Endothelial cell of umbilical vein (primary cell): ENCODE measurements at regions not wholly inside any gene's neighbourhood (a gene's known extent, or its start where the extent isn't known, plus 50 kb on each side); places are given as distances from the start of the nearest gene placed in this dataset.

Source experiments
- BruUV-seq: library from RNA; stranded (reverse); fragments of 400-500 nt; replicated peaks from 2 replicates; lab custom pipeline; 2021; lab: Mats Ljungman, UMichigan
- CTCF ChIA-PET: fragments of 300-600, 350-600 bp; sonication (Branson Sonifier 250); formaldehyde crosslinking; loops from one replicate; lab custom pipeline; 2021; ENCODE audit warnings: antibody characterized with exemption, inconsistent platforms; lab: Charles Lee
- POLR2A ChIA-PET: fragments of 300-600, 350-600 bp; sonication (Branson Sonifier 250); formaldehyde crosslinking; loops from one replicate; lab custom pipeline; 2021; ENCODE audit warnings: antibody characterized with exemption, inconsistent platforms; lab: Charles Lee
- DNase-seq: peaks from one replicate; pipeline ENCODE4 v3.0.0-alpha.2; 2011; ENCODE audit warnings: low read depth, low spot score
- FAIRE-seq: peaks from 2 replicates; lab custom pipeline; 2011; peaks lifted over from hg19 to GRCh38; lab: Jason Lieb, UNC
- H2AFZ ChIP-seq: 2 replicates; pipeline ENCODE4 v1.6.0; 2012; ENCODE audit warnings: low read depth, low read length, control low read depth, inconsistent platforms
- H3K27ac ChIP-seq: 2 replicates; pipeline ENCODE4 v1.5.1; 2011; ENCODE audit warnings: low read depth, mild to moderate bottlenecking, control low read depth, low read length, moderate library complexity; ENCODE audit not compliant: insufficient read depth
- H3K27me3 ChIP-seq, 2 experiments: 2 replicates each; pipeline versions ENCODE4 v1.6.0 to v1.6.1; 2011; ENCODE audit warnings: low read length in 2 of 2, mixed read lengths in 1 of 2; ENCODE audit not compliant: control insufficient read depth in 2 of 2, insufficient read depth in 2 of 2
- H3K36me3 ChIP-seq, 2 experiments: 2 replicates in 1 of 2; 3 replicates in 1 of 2; pipeline ENCODE4 v1.5.1; 2011; ENCODE audit warnings: low read length in 2 of 2, mild to moderate bottlenecking in 1 of 2, moderate library complexity in 1 of 2; ENCODE audit not compliant: control insufficient read depth in 2 of 2, insufficient read depth in 2 of 2; ENCODE audit errors: extremely low read depth in 1 of 2
- H3K4me1 ChIP-seq: 3 replicates; pipeline ENCODE4 v1.5.1; 2011; ENCODE audit warnings: mild to moderate bottlenecking, low read length; ENCODE audit not compliant: control insufficient read depth, insufficient read depth; ENCODE audit errors: extremely low read depth
- H3K4me2 ChIP-seq: 2 replicates; pipeline ENCODE4 v1.6.1; 2011; ENCODE audit warnings: low read length, control low read depth, mixed read lengths; ENCODE audit not compliant: insufficient read depth
- H3K4me3 ChIP-seq, 3 experiments: fragments of 200-600 bp in 1 of 3; sonication (generic), shearing (Covaris generic) in 1 of 3; replicated peaks in 1 of 3; 2 replicates each; pipeline ENCODE4 v1.5.1; 2011 to 2016; ENCODE audit warnings: control low read depth in 3 of 3, low read length in 3 of 3, mild to moderate bottlenecking in 2 of 3, inconsistent platforms in 1 of 3, low read depth in 1 of 3, moderate library complexity in 1 of 3; ENCODE audit not compliant: insufficient read depth in 1 of 3
- H3K79me2 ChIP-seq: 2 replicates; pipeline ENCODE4 v1.6.0; 2012; ENCODE audit warnings: low read length, inconsistent platforms; ENCODE audit not compliant: control insufficient read depth, insufficient read depth
- H3K9ac ChIP-seq: replicated peaks from 2 replicates; pipeline ENCODE3; 2011; ENCODE audit warnings: low read length, control low read depth; ENCODE audit not compliant: insufficient read depth; ENCODE audit errors: extremely low read depth
- H3K9me1 ChIP-seq: replicated peaks from 3 replicates; pipeline ENCODE4 v1.6.0; 2011; ENCODE audit warnings: mild to moderate bottlenecking, low read length; ENCODE audit not compliant: control insufficient read depth, insufficient read depth; ENCODE audit errors: extremely low read depth
- H3K9me3 ChIP-seq: replicated peaks from 2 replicates; pipeline ENCODE4 v1.5.1; 2012; ENCODE audit warnings: low read length, inconsistent platforms; ENCODE audit not compliant: control insufficient read depth, insufficient read depth
- H4K20me1 ChIP-seq: replicated peaks from 2 replicates; pipeline ENCODE3; 2011; ENCODE audit warnings: mild to moderate bottlenecking, low read length; ENCODE audit not compliant: control insufficient read depth, insufficient read depth; ENCODE audit errors: extremely low read depth
- EZH2 ChIP-seq: IDR thresholded peaks from 2 replicates; pipeline ENCODE4 v1.6.1; 2012; ENCODE audit warnings: borderline replicate concordance, low read depth, mild to moderate bottlenecking, moderate library complexity, low read length, inconsistent platforms; ENCODE audit not compliant: severe bottlenecking
- FOS ChIP-seq: IDR thresholded peaks from 2 replicates; pipeline ENCODE4 v1.6.1; 2011; ENCODE audit warnings: mild to moderate bottlenecking, low read length, moderate library complexity, borderline replicate concordance; ENCODE audit not compliant: insufficient read depth
- GATA2 ChIP-seq: IDR thresholded peaks from 2 replicates; pipeline ENCODE4 v1.7.0; 2011; ENCODE audit warnings: low read depth, mild to moderate bottlenecking, moderate library complexity, mixed read lengths, low read length; ENCODE audit not compliant: insufficient read length, insufficient read depth
- JUN ChIP-seq: IDR thresholded peaks from 2 replicates; pipeline ENCODE4 v1.6.1; 2011; ENCODE audit warnings: borderline replicate concordance, low read depth; ENCODE audit not compliant: insufficient read length, insufficient read depth
- MYC ChIP-seq: IDR thresholded peaks from one replicate; pipeline ENCODE4 v1.6.1; 2011; ENCODE audit warnings: mild to moderate bottlenecking, low read depth, low read length
- POLR2A ChIP-seq: IDR thresholded peaks from 2 replicates; pipeline ENCODE4 v1.6.1; 2012; ENCODE audit warnings: low read depth, mild to moderate bottlenecking, control low read depth, low read length
- POLR2AphosphoS5 ChIP-seq: IDR thresholded peaks from 2 replicates; pipeline ENCODE4 v1.6.1; 2012; ENCODE audit warnings: low read depth, mild to moderate bottlenecking, control low read depth, low read length, moderate library complexity; ENCODE audit not compliant: insufficient read depth
- dilution Hi-C: fragments of 300-500 bp; cut with MboI; formaldehyde crosslinking; loops from one replicate; pipeline ENCODE4 v1.15.0; 2019; ENCODE audit warnings: low sequenced_read_pairs; ENCODE audit not compliant: extremely low pct_ligation_motif_present
- intact Hi-C: fragments of 100-400 bp; cut with micrococcal nuclease; formaldehyde crosslinking; loops from one replicate; pipeline ENCODE4 v1.10.0; 2022
- TF ChIP-seq, protein P1 (sequence below): IDR thresholded peaks from 2 replicates; pipeline ENCODE4 v1.6.1; 2011; ENCODE audit not compliant: insufficient read depth, insufficient read length
- TF ChIP-seq, protein P2 (sequence below), 2 donors: IDR thresholded peaks; 1 replicate in 1 of 2; 2 replicates in 1 of 2; pipeline ENCODE4 v1.5.1; 2011; ENCODE audit warnings: low read length in 2 of 2, mild to moderate bottlenecking in 2 of 2, moderate library complexity in 2 of 2, control low read depth in 1 of 2, inconsistent platforms in 1 of 2, low read depth in 1 of 2; ENCODE audit not compliant: insufficient read depth in 1 of 2; ENCODE audit errors: extremely low read depth in 1 of 2

DNA sequence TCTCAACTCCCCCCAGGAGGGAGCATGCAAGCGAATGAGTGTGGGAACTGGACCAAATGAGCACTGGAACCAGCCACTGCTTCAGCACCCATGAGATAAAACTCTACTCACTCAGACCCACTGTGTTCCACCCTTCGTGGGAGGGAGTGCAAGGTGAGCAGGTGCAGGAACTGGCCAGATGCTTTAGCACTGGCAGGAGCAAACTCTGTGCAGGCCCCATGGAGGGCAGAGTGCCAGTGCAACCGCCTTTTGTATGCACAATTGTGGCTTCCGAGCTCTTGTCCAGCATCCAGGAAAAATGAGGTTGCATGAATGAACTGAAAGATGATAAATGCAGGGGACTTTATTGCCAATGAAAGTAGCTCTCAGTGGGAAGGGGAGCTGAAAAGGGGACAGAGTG is 67.4 kb upstream of the CCDC112 start:
- DNase-seq (no peak), FAIRE-seq (no peak)
- Histone ChIP-seq H3K4me1 (peaks cover 19% of the 10 kb centered on the region), H3K4me2 (no peak overlapping the region), H3K27ac (no peak overlapping the region), H3K36me3 (no peaks in the 10 kb centered on the region), H3K27me3 (no peaks in the 10 kb centered on the region), H2AFZ (no peak overlapping the region), H3K9me3 (no peaks in the 10 kb centered on the region), H3K9me1 (no peaks in the 10 kb centered on the region), H4K20me1 (no peaks in the 10 kb centered on the region), H3K79me2 (no peaks in the 10 kb centered on the region), H3K9ac (no peak overlapping the region), H3K4me3 (no peak overlapping the region)
- TF ChIP-seq JUN, result no peak
- TF ChIP-seq EZH2, result no peak
- no peak for TF ChIP-seq FOS
- TF ChIP-seq, protein P1, sequence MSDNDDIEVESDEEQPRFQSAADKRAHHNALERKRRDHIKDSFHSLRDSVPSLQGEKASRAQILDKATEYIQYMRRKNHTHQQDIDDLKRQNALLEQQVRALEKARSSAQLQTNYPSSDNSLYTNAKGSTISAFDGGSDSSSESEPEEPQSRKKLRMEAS, result no peak
- TF ChIP-seq GATA2, result no peak
- TF ChIP-seq POLR2AphosphoS5, result no peak
- no peak for TF ChIP-seq MYC
- TF ChIP-seq, protein P2, sequence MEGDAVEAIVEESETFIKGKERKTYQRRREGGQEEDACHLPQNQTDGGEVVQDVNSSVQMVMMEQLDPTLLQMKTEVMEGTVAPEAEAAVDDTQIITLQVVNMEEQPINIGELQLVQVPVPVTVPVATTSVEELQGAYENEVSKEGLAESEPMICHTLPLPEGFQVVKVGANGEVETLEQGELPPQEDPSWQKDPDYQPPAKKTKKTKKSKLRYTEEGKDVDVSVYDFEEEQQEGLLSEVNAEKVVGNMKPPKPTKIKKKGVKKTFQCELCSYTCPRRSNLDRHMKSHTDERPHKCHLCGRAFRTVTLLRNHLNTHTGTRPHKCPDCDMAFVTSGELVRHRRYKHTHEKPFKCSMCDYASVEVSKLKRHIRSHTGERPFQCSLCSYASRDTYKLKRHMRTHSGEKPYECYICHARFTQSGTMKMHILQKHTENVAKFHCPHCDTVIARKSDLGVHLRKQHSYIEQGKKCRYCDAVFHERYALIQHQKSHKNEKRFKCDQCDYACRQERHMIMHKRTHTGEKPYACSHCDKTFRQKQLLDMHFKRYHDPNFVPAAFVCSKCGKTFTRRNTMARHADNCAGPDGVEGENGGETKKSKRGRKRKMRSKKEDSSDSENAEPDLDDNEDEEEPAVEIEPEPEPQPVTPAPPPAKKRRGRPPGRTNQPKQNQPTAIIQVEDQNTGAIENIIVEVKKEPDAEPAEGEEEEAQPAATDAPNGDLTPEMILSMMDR (IDR thresholded peaks at IDR 0.05; ENCODE audit: extremely low read depth in 1 of 2, insufficient read depth in 1 of 2, low read depth in 1 of 2, low read length in 2 of 2), result no peak
- no peak for TF ChIP-seq POLR2A
- dilution Hi-C loops, result no loop called here
- intact Hi-C loops, result no loop called here
- ChIA-PET POLR2A (no interaction called here), CTCF (interaction anchor here (1.0 to 1.4 kb wide), 4 partner anchors 12 to 210 kb away, joined by 3 to 4 read pairs (median 3); no protein-coding TSS in a partner anchor)
- no TSS peak for BruUV-seq
